Mammary epithelial cell (primary cell): ENCODE measurements at regions not wholly inside any gene's neighbourhood (a gene's known extent, or its start where the extent isn't known, plus 50 kb on each side); places are given as distances from the start of the nearest gene placed in this dataset.
"Not testable (repeated sequence)": the region's sequence is repeated elsewhere in the genome, so short reads cannot be mapped to it uniquely, and the experiment has no call there.

Experiments used
- CTCF ChIP-seq, 2 donors: IDR thresholded peaks in 1 of 2; conservative IDR thresholded peaks in 1 of 2; 2 replicates each; pipeline ENCODE4 v1.5.1; 2011 to 2012; ENCODE audit warnings: inconsistent platforms in 2 of 2, low read length in 2 of 2, mild to moderate bottlenecking in 2 of 2, control low read depth in 1 of 2, low read depth in 1 of 2; ENCODE audit not compliant: insufficient read depth in 1 of 2; ENCODE audit errors: extremely low read depth in 1 of 2
- EZH2 ChIP-seq: IDR thresholded peaks from 2 replicates; pipeline ENCODE4 v1.6.1; 2012; ENCODE audit warnings: low read length, inconsistent platforms, borderline replicate concordance

DNA sequence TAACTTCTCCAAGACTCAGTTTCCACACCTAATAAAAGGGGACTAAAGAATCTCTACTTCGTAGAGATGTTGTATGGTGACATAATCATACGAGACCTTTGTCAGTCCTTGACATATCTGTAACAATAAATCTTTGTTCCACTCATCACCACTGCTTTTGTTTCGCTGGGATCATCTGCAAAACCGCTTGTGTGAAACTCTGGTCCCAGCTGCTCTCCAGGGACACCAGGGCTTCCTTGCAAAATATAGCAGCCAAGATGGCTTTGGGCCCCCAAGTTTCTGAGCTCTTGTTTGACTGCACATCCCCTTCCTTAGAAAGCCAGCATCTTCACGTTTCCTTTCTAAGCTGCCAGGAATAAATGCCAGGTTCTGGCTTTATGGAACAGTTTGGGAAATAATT, 110.5 kb upstream of the RRN3 start:
- TF ChIP-seq CTCF (conservative IDR thresholded peaks at IDR 0.05 in 1 of 2, IDR thresholded peaks at IDR 0.05 in 1 of 2; ENCODE audit: extremely low read depth in 1 of 2, insufficient read depth in 1 of 2, low read depth in 1 of 2, low read length in 2 of 2); EZH2: not testable (repeated sequence)
